Keratinocyte (primary cell): ENCODE measurements at regions not wholly inside any gene's neighbourhood (a gene's known extent, or its start where the extent isn't known, plus 50 kb on each side); places are given as distances from the start of the nearest gene placed in this dataset.

Experiments used
- DNase-seq: peaks from one replicate; pipeline ENCODE4 v3.0.0-alpha.2; 2011; ENCODE audit warnings: low read depth, missing footprints, low spot score
- FAIRE-seq: peaks from 2 replicates; lab custom pipeline; 2011; peaks lifted over from hg19 to GRCh38; lab: Jason Lieb, UNC
- H2AFZ ChIP-seq: 2 replicates; pipeline ENCODE4 v1.6.0; 2012; ENCODE audit warnings: low read length, control low read depth, inconsistent platforms; ENCODE audit not compliant: control insufficient read depth
- H3K27ac ChIP-seq: 2 replicates; pipeline ENCODE4 v1.5.1; 2011; ENCODE audit warnings: low read length; ENCODE audit not compliant: control insufficient read depth, insufficient read depth
- H3K27me3 ChIP-seq: 3 replicates; pipeline ENCODE4 v1.6.0; 2011; ENCODE audit warnings: low read length; ENCODE audit not compliant: control insufficient read depth, insufficient read depth; ENCODE audit errors: extremely low read depth
- H3K36me3 ChIP-seq, 2 experiments: 2 replicates in 1 of 2; 3 replicates in 1 of 2; pipeline ENCODE4 v1.5.1; 2011; ENCODE audit warnings: low read length in 2 of 2, mild to moderate bottlenecking in 1 of 2; ENCODE audit not compliant: control insufficient read depth in 2 of 2, insufficient read depth in 2 of 2; ENCODE audit errors: extremely low read depth in 1 of 2
- H3K4me1 ChIP-seq: 3 replicates; pipeline ENCODE4 v1.5.1; 2011; ENCODE audit warnings: low read length; ENCODE audit not compliant: control insufficient read depth, insufficient read depth; ENCODE audit errors: extremely low read depth
- H3K4me2 ChIP-seq: 3 replicates; pipeline ENCODE4 v1.6.0; 2011; ENCODE audit warnings: low read depth, low read length; ENCODE audit not compliant: control insufficient read depth, insufficient read depth; ENCODE audit errors: extremely low read depth
- H3K4me3 ChIP-seq, 3 experiments: fragments of 200-600 bp in 1 of 3; sonication (generic) in 1 of 3; 2 replicates in 2 of 3; 3 replicates in 1 of 3; pipeline ENCODE4 v1.5.1; 2011 to 2016; ENCODE audit warnings: low read length in 3 of 3, mild to moderate bottlenecking in 3 of 3, control low read depth in 2 of 3, inconsistent platforms in 1 of 3, low read depth in 1 of 3, mixed read lengths in 1 of 3, mixed run types in 1 of 3, moderate library complexity in 1 of 3; ENCODE audit not compliant: control insufficient read depth in 2 of 3, insufficient read depth in 2 of 3; ENCODE audit errors: extremely low read depth in 1 of 3
- H3K79me2 ChIP-seq: 2 replicates; pipeline ENCODE4 v1.6.0; 2012; ENCODE audit warnings: low read length; ENCODE audit not compliant: control insufficient read depth, insufficient read depth
- H3K9ac ChIP-seq: 3 replicates; pipeline ENCODE4 v1.6.0; 2011; ENCODE audit warnings: low read length; ENCODE audit not compliant: control insufficient read depth, insufficient read depth; ENCODE audit errors: extremely low read depth
- H3K9me1 ChIP-seq: 3 replicates; pipeline ENCODE4 v1.6.0; 2011; ENCODE audit warnings: low read length; ENCODE audit not compliant: control insufficient read depth, insufficient read depth; ENCODE audit errors: extremely low read depth
- H3K9me3 ChIP-seq: 2 replicates; pipeline ENCODE4 v1.5.1; 2012; ENCODE audit warnings: low read depth, low read length; ENCODE audit not compliant: control insufficient read depth
- H4K20me1 ChIP-seq: 3 replicates; pipeline ENCODE4 v1.6.0; 2011; ENCODE audit warnings: low read length; ENCODE audit not compliant: control insufficient read depth, insufficient read depth; ENCODE audit errors: extremely low read depth
- EZH2 ChIP-seq: IDR thresholded peaks from one replicate; pipeline ENCODE4 v1.6.1; 2012; ENCODE audit warnings: inconsistent platforms, mild to moderate bottlenecking, low read length, moderate library complexity
- dilution Hi-C: fragments of 300-500 bp; cut with MboI; formaldehyde crosslinking; loops from one replicate; pipeline ENCODE4 v1.7.0; 2020; ENCODE audit warnings: low sequenced_read_pairs; ENCODE audit not compliant: extremely low pct_ligation_motif_present
- TF ChIP-seq, protein P1 (sequence below), 3 experiments: IDR thresholded peaks in 1 of 3; conservative IDR thresholded peaks in 1 of 3; optimal IDR thresholded peaks in 1 of 3; 2 replicates in 2 of 3; 3 replicates in 1 of 3; pipeline versions ENCODE3 to v1.5.1; 2011; ENCODE audit warnings: low read length in 3 of 3, mild to moderate bottlenecking in 3 of 3, moderate library complexity in 2 of 3, control low read depth in 1 of 3, inconsistent platforms in 1 of 3; ENCODE audit not compliant: insufficient read depth in 2 of 3; ENCODE audit errors: extremely low read depth in 1 of 3

DNA sequence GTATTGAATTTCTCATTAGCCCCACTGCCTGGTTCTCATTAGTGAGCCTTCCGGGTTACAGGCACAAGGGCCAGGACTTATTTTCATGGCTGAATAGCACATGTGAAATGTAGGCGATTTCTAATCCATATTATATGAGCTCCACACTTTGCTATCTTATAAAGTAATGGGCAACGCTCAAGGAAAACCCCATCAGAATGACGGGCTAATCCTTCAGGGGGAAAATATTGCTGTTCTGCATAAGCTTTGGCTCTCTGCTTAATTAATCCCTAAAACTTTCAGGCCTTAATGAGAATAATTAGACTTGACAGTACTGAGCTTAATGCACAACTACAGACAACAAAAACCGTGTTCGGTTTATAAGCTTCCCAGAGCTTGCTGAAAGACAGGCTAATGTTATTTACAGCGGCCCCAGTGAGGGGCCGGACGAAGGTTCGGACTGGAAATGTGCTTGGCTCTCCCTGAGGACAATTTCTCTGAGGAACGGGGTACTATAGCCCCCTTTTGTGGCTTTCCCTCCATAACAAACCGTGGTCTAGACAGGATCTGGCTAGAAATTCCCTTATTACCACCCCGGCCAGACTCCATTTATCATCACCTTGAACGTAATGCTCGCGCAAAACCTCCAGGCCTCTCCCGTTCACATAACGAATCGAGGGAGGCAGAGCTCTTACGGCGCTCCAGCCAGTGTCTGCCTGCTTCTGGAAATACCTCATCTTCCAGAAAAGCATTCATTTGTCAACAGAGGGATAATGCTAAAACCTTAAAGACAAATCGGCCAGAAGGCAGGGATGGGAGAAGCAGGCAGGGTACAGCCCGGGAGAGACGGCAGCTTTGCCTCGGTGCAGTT lies 164.5 kb downstream of the CD83 start:
- H3K4me1 ChIP-seq = peaks cover 21% of the 10 kb centered on the region
- no peaks in the 10 kb centered on the region for H3K36me3 ChIP-seq
- H3K9me3 ChIP-seq = no peaks in the 10 kb centered on the region
- DNase-seq (no peak), FAIRE-seq (no peak)
- no peaks in the 10 kb centered on the region for H3K27me3 ChIP-seq
- H3K4me3 ChIP-seq = no peak overlapping the region
- H3K9ac ChIP-seq = no peak overlapping the region
- H2AFZ ChIP-seq = no peak overlapping the region
- H3K4me2 ChIP-seq = no peak overlapping the region
- TF ChIP-seq, protein P1, sequence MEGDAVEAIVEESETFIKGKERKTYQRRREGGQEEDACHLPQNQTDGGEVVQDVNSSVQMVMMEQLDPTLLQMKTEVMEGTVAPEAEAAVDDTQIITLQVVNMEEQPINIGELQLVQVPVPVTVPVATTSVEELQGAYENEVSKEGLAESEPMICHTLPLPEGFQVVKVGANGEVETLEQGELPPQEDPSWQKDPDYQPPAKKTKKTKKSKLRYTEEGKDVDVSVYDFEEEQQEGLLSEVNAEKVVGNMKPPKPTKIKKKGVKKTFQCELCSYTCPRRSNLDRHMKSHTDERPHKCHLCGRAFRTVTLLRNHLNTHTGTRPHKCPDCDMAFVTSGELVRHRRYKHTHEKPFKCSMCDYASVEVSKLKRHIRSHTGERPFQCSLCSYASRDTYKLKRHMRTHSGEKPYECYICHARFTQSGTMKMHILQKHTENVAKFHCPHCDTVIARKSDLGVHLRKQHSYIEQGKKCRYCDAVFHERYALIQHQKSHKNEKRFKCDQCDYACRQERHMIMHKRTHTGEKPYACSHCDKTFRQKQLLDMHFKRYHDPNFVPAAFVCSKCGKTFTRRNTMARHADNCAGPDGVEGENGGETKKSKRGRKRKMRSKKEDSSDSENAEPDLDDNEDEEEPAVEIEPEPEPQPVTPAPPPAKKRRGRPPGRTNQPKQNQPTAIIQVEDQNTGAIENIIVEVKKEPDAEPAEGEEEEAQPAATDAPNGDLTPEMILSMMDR (optimal IDR thresholded peaks at IDR 0.05 in 1 of 3, IDR thresholded peaks at IDR 0.05 in 1 of 3, conservative IDR thresholded peaks at IDR 0.05 in 1 of 3; ENCODE audit: extremely low read depth in 1 of 3, insufficient read depth in 2 of 3, low read length in 3 of 3) = no peak
- TF ChIP-seq EZH2 = no peak
- dilution Hi-C loops = no loop called here
- no peaks in the 10 kb centered on the region for H4K20me1 ChIP-seq
- H3K9me1 ChIP-seq = no peaks in the 10 kb centered on the region
- no peaks in the 10 kb centered on the region for H3K79me2 ChIP-seq
- no peak overlapping the region for H3K27ac ChIP-seq

DNA sequence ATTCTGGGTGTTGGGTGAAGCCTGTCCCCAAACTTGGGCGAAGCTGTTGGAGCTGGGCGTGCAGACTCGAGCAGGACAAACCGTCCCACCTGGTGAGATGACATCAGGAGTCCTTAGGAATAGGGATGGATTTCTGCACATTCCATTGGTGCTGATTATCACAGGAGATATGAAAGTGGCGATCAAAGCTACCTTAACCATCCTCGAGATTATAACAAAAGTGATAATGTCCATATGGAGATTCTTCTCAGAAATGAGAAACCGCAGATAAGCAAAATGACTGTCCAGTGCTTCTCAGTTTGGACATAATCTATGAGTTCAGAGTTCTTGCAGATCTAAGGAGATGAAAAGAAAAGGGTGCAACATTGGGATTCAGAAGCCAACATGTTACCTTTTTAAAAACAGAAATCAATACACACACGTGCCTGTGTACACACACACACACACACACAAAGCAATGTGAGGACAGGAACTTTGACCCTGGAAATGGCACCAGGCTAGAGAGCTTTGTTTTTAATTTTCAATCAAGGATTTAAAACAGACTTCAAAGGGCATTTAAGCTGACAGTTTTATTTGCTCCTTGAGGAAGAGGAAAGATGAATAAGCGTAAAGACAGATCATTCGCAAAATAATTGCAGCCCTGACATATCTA lies 165.4 kb downstream of the CD83 start:
- Histone ChIP-seq H3K27me3 (no peaks in the 10 kb centered on the region), H3K79me2 (no peaks in the 10 kb centered on the region), H3K4me1 (peaks cover 15% of the 10 kb centered on the region), H3K9me3 (no peaks in the 10 kb centered on the region), H3K36me3 (no peaks in the 10 kb centered on the region), H3K9me1 (no peaks in the 10 kb centered on the region), H3K27ac (no peak overlapping the region), H3K9ac (no peak overlapping the region), H2AFZ (no peak overlapping the region), H3K4me2 (no peak overlapping the region), H3K4me3 (no peak overlapping the region), H4K20me1 (no peaks in the 10 kb centered on the region)
- DNase-seq = no peak
- no peak for FAIRE-seq
- TF ChIP-seq, protein P1 (optimal IDR thresholded peaks at IDR 0.05 in 1 of 3, IDR thresholded peaks at IDR 0.05 in 1 of 3, conservative IDR thresholded peaks at IDR 0.05 in 1 of 3; ENCODE audit: extremely low read depth in 1 of 3, insufficient read depth in 2 of 3, low read length in 3 of 3) = no peak
- no peak for TF ChIP-seq EZH2
- dilution Hi-C loops = no loop called here
